ENCODE measurements at regions not wholly inside any gene's neighbourhood (a gene's known extent, or its start where the extent isn't known, plus 50 kb on each side); places are given as distances from the start of the nearest gene placed in this dataset.

DNA sequence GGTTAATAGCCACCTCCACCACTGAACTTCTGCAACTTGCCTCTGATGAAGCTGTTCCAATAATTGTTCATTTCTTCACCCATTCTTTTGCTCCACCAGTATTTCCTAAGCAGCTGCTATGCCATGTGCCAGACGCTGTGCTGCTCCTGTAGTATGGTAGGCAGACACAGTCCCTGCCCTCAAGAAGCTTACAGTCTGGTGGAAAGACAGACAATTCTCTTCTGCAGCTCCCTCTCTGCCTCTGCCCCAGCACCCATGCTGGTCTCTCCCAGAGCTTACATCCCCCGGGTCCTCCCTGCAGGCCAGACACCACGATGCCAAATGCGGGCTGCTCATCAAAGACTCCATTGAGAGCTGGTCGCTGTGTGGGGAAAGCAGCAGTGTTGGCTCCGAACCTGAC is 111.6 kb upstream of the ESRRB start:
- H3K4me1 ChIP-seq, result peaks cover 0 to 10% of the 10 kb centered on the region in 2 donors
- no peak overlapping the region for H3K27ac ChIP-seq
- H3K36me3 ChIP-seq, result no peaks in the 10 kb centered on the region
- H3K9me3 ChIP-seq, result no peaks in the 10 kb centered on the region
- no peaks in the 10 kb centered on the region for H3K27me3 ChIP-seq
- TF ChIP-seq CTCF (IDR thresholded peaks at IDR 0.05), result no peak
- H3K4me3 ChIP-seq, result no peak overlapping the region
- DNase-seq (ENCODE audit: low spot score), result peak; percentile 7

GRCh38 chr14:76267322-76268046 is 108.5 kb upstream of the ESRRB start:
- peak; percentile 57 for DNase-seq (ENCODE audit: low spot score)
- Histone ChIP-seq H3K27me3 (no peaks in the 10 kb centered on the region), H3K4me3 (peak overlapping the region; percentile 31 to 52), H3K4me1 (peaks cover 0 to 10% of the 10 kb centered on the region in 2 donors), H3K9me3 (no peaks in the 10 kb centered on the region), H3K36me3 (no peaks in the 10 kb centered on the region), H3K27ac (peak overlapping the region in 1 of 2 donors; percentile 38)
- TF ChIP-seq CTCF (IDR thresholded peaks at IDR 0.05), result no peak

DNA sequence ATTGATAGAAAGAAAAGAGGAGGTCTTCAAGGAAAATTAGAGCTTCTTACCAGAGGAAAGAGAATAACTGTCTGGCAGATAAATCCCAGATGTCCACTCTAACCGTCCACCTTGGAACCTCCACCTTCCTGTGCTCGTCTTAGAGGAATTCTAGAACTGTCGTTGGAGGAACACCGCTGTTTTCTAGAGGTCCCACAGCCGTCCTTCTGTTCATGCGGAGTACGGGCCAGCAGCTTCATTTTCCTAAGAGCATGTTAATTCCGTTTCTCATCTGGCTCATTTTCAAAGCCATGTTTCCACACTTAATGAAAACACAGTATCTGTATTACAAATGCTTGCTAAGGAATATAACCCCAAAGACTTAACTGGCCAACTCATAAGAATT is 107.9 kb upstream of the ESRRB start:
- peak overlapping the region; percentile 31 to 52 for H3K4me3 ChIP-seq
- no peaks in the 10 kb centered on the region for H3K9me3 ChIP-seq
- no peaks in the 10 kb centered on the region for H3K36me3 ChIP-seq
- no peak for TF ChIP-seq CTCF (IDR thresholded peaks at IDR 0.05)
- no peak for DNase-seq (ENCODE audit: low spot score)
- H3K4me1 ChIP-seq, result peaks cover 0 to 10% of the 10 kb centered on the region in 2 donors
- H3K27me3 ChIP-seq, result no peaks in the 10 kb centered on the region
- peak overlapping the region in 1 of 2 donors; percentile 38 for H3K27ac ChIP-seq

- Histone ChIP-seq H3K9me3 (no peaks in the 10 kb centered on the region), H3K4me1 (peaks cover 0 to 10% of the 10 kb centered on the region in 2 donors), H3K36me3 (no peaks in the 10 kb centered on the region), H3K27ac (no peak overlapping the region), H3K27me3 (no peaks in the 10 kb centered on the region), H3K4me3 (no peak overlapping the region)
- no peak for TF ChIP-seq CTCF (IDR thresholded peaks at IDR 0.05)
- DNase-seq (ENCODE audit: low spot score), result peak; percentile 28
These were observed 107.2 kb upstream of the ESRRB start for GRCh38 chr14:76268700-76269099.

- Histone ChIP-seq H3K36me3 (no peaks in the 10 kb centered on the region), H3K27ac (no peak overlapping the region), H3K27me3 (no peaks in the 10 kb centered on the region), H3K9me3 (no peaks in the 10 kb centered on the region), H3K4me1 (peaks cover 0 to 10% of the 10 kb centered on the region in 2 donors), H3K4me3 (no peak overlapping the region)
- no peak for TF ChIP-seq CTCF (IDR thresholded peaks at IDR 0.05)
- DNase-seq (ENCODE audit: low spot score), result peak; percentile 23
These were observed 104.7 kb upstream of the ESRRB start for GRCh38 chr14:76271041-76271755.
